Effector CD4-positive, alpha-beta T cell (primary cell): ENCODE measurements at regions not wholly inside any gene's neighbourhood (a gene's known extent, or its start where the extent isn't known, plus 50 kb on each side); places are given as distances from the start of the nearest gene placed in this dataset.
"Not testable (repeated sequence)": the region's sequence is repeated elsewhere in the genome, so short reads cannot be mapped to it uniquely, and the experiment has no call there.

Source experiments
- DNase-seq: peaks from one replicate; pipeline ENCODE4 v3.0.0-alpha.2; 2020

DNA sequence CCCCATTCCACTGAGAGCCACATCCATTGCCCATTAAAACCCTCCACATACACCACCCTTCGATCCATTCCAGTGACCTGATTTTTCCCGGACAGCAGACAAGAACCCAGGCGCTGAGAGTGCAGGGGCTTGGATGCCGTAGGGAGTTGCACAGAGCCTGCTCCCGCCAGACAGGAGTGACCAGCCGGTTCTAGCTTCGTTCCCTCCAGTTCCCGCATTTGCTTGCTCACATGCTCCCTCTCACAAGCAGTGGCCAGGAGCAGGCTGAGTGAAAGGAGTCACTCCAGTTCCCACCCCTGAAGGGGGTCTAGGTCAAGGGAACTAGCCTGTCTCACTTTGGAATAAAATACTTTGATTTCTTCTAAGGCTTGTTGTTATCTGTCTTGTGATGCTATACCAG, 119.5 kb downstream of the SKIDA1 start:
- DNase-seq: no peak

DNA sequence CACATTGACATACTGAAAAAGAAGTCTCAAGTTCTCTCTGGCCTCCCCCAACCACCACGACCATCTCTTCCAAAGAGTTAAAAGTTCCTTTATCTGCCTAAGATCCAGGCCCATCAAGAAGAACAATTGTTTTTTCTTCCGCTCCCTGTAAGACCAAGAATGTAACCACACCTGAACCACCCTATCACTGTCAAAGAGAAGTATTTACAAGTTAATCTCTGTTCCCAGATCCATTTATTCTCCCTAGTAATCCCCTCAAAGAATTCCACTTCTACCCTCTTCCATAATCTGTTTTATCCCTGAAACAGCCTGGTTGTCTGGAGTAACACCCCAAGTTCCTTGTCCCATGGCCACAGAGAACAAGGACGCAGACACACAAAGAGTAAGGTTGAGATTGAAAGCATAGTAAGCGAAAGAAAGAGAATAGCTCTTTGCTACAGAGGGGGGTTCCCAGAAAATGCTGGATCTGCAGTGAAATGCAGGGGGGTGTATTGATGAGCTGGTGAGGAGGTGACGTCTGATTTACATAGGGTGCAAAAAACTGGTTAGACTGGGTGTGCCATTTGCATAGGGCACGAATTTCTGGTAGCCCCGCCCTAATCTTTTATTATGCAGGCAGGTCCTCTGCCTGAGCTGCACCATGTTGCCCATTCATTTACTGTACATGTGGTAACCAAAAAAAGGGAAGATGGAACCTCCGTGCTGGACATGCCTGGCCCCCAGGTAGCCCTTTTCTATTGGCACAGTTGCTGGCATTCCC, 122.0 kb downstream of the SKIDA1 start:
- no peak for DNase-seq

DNA sequence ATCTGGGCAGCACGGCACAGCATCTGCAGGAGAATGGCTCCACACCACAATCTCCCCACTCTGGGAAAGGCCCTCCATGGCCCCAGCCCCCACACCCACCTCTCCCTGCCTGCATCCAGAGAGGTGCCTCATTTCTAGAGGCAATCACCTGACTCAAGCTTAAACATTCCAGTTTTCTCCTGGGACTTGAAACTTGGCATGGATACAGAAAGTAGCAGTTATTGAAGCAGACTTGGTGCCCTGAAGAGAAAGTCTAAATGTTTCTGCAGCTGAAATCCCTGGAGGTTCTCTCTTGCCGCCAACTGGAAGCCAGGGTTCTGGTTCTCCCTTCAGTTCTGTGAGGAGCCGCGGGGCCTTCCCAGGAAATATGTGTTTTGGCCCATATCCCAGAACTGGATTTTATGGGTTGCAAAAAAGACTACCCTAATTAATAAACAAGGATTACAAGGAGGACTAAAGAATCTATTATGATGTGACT, 122.8 kb downstream of the SKIDA1 start:
- no peak for DNase-seq

DNA sequence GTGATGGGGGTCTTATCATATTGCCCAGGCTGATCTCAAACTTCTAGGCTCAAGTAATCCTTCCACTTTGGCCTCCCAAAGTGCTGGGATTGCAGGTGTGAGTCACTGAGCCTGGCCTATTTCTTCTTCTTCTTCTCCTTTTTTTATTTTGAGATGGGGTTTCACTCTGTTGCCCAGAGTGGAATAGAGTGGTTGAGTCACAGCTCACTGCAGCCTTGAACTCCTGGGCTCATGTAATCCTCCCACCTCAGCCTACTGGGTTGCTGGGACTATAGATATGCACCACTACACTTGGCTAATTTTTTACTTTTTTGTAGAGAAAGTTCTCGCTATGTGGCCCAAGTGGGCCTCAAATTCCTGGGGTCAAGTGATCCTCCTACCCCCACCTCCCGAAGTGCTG, 124.3 kb downstream of the SKIDA1 start:
- no peak for DNase-seq

DNA sequence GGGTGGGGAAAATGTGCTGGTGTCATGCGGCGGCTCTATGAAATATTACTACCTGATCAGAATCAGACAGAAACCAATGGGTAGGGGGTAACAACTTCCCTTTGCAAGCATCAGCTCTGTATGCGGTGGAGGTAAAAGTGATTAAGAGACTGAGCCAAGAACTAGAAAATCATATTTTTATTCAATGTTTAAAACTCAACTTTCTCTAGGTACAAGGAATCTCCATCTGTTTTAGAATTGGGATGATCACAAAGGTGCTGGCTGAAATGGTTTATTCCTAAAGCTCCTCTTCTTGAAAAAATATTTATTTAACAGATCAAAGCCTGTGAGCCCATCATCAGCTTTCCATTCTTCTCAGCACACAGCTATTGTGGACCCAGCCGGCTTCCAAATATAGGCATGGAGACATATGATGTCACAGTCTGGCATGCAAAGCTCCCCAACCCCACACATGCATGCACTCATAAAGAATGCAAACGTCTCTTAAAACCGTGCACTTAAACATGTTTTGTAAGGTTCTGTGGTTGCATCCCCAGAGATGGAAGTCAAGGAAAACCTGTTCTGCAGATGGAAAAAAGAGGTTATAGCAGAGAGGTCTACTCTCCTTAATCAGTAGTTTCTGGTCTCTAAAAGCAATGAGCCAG, 126.0 kb downstream of the SKIDA1 start:
- DNase-seq: no peak

DNA sequence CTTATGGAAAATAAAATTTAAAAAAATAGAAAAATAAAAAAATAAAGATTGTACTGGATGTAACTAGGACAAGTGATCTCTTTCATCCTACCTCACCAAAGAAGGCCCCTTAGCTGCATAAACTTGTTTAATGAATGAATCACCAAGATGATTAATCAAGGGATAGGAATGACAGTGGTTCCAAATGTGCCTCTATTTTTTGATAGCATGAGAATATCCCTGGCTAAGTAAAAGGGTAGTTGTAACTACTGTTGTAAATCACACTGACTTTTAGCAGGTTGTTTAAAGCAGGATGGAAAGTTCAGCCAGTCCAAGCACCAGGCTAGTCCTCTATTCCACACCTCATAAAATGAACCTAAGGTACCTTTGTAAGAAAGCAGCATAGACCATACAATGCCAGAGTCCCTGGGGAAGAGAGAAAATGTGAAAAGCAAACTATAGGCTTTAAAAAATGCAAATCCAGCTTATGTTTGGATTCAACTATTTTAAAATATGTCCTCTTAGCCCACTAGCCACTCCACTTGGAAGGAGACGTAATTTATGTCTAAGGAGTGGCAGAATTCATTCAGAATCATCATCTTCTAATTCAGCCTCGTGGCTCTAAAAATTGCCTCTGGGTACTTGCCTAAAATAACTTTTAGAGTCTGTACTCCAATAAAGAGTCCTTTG, 126.8 kb downstream of the SKIDA1 start:
- no peak for DNase-seq

DNA sequence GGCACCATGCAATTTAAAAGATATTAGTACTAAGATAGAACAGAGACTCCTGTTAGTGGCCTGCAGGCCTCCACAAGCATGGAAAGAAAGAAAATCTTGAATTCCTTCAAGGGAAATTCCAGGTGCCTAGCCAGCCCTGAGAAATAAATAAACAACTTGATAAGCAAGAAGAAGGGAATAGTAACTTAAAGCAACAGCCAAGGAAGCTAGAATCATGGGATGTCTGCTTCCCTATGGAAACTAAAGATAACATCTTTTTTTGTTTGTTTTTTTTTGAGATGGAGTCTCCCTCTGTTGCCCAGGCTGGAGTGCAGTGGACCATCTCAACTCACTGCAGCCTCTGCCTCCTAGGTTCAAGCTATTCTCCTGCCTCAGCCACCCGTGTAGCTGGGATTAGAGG, 128.6 kb downstream of the SKIDA1 start:
- DNase-seq: no peak

DNA sequence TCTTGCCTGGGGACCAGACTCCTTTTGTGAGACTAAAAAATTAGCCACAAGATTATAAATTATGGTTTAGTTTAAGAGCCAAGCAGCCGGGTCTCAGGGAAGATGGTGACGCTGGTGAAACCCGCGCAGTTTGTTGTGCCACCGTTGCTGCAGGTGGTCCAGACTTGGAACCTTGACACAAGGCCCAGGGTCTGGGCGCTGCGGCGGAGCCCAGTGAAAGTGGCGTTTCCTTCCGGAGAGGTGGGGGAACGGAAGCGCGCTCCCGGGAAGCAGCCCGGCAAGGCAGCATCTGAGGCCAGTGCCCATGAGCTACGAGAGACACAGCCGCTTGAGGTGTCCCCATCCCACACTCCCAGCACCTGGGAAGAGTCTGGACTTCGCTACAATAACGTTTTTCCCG, 131.6 kb downstream of the SKIDA1 start:
- no peak for DNase-seq

DNA sequence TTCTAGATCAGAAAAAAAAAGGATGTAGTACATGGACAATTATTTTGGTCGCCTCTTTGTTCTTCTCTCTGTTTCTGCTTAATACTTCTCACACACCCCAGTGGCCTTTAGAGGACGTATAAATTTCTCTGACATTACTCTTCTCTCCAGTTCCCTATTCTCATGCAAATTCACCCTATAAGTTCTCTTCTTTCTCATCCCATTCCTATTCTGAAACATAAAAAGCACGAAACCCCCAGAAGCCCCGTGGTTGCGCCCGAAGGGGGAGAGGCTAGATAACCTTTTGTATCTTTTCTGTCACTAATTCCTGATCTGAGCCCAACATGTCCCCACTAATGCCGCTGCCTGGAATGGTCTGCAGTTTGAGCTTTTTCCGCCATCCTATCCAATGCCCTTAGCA, 136.9 kb downstream of the SKIDA1 start:
- no peak for DNase-seq

DNA sequence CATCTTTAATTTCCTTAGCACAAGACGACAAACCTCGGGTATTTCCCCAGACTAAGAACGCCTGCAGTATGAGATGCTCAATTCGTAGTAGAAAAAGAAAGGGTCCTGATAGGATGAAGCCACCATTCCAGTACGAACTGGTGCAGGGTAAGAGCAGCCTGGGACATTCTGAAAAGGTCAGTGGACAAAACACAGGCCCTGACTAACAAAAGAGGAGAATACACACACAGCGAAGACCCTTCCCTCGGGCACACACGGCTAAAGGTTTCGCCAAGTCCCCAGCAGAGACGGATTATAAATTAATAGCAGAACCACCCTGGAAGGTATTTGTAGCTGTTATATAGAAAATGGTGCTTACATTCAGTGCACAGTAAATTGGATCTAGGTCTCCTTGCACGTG, 137.6 kb downstream of the SKIDA1 start:
- DNase-seq: no peak

DNA sequence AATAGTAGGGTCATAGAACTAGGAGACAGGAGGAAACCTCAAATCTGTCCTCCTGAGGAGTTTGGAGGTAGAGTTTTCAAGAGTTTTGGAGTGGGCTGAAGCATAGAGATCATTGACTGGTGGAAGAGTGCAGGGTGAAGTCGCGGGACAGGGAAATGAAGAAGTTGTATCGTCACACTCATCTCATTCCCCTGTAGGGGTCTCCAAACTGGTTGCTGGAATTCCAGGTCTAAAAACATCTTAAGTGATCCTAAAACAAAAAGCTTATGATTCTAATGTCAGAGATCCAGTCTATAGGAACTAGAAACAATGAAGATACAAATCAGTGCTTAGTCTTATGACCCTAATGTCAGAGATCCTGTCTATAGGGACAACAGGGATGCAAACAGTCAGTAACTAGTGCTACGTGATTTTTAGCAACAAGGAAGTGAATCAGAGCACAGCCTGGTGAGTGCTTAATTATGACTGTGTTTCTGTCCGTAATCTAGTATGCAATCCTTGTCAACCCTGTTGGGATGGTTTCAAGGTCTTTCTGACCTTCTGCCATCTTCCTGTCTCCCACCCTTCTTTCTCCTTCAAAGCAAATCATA, 139.4 kb downstream of the SKIDA1 start:
- no peak for DNase-seq

DNA sequence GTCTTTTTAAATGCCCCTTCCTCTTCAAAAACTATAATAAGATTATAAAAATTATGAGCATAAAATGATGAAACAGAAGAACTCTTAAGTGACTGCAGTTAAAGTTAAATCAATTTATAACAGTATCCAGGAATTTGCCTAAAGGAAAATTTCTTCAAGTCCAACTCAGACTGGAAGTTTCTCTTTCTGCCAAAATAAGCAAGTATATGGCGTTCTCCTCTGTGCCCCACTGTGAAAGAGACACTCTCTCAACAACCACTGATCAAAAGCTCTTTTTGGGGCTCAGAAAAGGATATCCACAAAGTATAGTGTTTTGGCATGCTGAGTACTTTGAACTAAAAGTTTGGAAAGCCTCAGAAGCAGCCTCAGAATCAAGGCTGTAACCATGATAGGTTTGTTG, 139.9 kb downstream of the SKIDA1 start:
- DNase-seq: no peak

DNA sequence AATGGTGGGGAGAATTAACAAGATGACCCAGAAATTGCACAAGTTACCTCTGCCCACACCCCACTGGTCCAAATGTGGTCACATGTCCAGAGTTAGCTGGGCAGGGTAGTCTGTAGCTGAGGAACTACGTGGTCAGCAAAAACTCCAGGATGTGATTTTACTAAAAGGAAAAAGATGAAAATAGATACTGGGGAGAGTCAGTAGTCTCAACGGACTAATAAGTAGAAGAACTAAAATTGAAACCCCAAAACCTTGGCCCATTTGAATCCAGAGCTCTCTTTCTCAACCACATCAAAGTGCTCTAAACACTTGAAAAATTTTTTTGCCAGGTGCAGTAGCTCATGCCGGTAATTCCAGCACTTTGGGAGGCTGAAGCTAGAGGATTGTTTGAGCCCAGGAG, 146.3 kb downstream of the SKIDA1 start:
- DNase-seq: no peak

DNA sequence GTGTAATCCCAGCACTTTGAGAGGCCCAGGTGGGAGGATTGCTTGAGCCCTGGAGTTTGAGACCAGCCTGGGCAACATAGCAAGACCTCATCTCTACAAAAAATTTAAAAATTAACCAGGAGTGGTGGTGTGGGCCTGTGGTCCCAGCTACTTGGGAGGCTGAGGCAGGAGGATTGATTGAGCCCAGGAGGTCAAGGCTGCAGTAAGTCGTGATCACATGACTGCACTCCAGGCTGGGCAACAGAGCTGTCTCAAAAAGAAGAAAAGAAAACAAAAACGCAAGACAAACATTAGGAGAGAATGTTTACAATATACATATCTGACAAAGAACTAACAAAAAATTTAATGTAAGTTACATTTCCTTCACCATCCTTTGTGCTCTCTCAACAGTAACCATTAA, 150.2 kb downstream of the SKIDA1 start:
- not testable (repeated sequence) for DNase-seq

DNA sequence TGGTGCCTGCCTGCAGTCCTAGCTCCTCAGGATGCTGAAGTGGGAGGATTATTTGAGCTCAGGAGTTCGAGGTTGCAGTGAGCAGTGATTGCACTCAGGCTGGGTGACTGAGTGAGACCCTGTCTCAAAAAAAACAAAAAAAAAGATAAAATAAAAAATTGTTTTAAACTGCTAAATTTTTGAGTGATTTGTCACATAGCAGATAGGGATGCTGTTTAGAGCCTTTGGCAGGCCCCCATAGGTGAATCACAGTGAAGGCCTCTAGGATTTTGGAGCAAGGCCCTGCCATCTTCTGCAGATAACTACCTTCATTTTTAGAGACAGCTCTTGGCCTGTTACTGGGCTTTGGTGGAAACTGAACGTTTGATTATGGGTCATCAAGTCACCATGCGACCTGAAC, 151.6 kb downstream of the SKIDA1 start:
- DNase-seq: not testable (repeated sequence)

DNA sequence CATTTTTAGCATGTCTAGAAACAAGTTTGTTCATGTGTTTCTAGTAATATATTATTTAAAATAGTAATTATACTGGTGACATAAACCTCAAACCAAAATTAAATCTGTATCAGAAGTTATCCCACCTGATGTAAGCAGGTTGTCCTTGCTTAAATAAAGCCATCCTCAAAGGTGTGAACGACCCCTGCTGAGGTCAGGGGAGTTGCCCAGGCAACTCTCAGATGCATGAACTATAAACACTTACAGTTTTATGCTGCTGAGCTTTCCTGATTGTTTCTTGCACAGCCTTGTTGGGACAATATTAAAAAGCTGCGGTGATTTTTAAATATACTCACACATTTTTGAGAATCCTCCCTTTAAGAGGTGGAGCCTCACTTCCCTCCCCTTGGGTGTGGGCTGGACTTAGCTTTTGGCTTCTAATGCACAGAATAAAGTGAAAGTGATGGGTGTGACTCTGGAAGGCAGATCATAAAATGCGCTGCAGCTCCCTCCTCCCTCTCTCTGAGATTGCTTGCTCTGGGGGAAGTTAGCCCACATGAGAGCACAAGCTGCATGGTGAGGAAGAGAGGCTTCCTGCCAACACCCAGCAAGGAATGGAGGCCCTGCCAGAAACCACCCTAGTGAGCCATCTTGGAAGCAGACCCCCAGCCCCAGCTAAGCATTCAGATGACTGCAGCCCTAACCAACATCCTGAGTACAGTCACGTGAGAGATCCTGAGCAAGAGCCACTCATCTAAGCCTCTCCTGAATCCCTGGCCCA, 152.7 kb downstream of the SKIDA1 start:
- DNase-seq: no peak

DNA sequence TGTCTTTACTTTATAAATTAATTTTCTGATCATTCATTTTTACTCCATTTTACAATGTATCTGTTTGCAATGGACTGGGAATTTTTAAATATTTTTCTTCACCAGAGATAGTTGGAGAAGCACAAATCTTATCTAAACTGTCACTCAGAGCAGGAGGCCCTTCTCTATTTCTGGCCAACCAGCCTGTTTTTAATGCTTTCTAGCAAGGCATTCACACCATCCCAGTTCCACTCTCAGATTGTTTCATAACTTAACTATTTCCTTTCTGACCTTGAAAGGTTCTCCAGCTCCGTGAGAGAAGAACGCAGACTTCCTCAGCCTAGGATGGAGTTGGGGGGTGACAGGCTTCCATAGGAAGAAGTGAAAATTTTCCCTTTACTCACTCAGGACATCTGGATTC, 155.8 kb downstream of the SKIDA1 start:
- DNase-seq: no peak

DNA sequence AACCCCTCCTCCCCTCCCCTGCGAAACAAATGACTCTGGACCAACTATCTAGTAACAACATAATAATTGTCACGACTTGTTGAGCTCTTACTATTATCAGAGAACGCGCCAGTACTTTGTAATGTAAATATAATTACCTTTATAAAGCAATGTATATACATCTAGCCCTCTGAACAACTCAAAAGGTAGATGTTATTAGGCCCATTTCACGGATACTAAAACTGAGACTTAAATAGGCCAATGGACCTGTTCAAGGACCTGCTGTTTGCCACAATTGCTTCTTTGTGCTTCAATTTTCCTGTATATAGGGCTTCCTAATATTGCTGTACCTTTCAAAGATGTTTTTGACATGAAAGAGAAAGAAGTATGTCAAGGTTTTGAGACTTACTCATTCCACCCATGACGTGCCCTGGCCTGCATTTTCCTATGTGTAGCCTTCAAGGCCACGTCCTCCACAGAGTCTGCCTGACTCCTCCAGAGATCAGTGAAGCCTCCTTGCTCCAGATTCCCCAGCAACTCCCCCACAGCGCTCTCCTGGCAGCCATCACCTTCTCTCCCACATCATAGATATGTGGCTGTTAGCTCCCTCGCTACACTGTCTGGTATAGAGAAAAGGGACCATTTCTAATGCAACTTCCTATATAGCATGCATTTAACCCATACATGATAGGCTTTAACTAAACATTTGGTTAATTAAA, 156.6 kb downstream of the SKIDA1 start:
- no peak for DNase-seq

DNA sequence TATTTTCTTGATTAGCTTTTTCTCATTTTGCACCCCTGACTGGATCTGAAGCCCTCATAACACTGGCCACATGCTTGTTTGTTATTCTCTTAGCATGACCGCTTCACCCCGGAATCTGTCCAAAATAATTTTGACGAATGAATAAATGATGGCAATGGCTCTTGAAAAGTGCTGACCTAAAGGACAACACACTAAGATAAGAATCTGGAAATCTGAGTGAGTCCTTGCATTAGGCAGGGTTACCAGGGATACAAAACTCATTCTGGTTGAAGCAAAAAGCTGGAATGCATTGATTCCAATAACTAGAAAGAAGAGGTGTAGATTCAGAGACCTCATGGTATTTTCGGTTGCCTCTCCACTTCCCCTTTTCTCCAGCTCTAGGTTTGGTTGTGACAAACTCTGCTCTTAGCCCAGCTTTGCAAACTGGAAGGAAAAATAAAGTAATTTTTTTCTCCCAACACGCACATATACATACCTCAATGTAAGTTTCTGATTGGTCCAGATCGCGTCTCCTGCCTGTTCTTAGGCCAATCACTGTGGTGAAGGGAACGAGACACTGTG, 157.4 kb downstream of the SKIDA1 start:
- no peak for DNase-seq

DNA sequence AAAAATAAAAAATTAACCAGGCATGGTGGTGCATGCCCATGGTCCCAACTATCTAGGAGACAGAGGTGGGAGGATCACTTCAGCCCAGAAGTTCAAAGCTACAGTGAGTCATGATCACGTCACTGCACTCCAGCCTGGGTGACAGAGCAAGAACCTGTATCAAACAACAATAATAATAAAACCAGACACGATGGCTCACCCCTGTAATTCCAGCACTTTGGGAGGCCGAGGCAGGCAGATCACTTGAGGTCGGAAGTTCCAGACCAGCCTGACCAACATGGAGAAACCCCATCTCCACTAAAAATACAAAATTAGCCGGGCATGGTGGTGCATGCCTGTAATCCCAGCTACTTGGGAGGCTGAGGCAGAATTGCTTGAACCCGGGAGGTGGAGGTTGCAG, 159.4 kb downstream of the SKIDA1 start:
- DNase-seq: not testable (repeated sequence)

DNA sequence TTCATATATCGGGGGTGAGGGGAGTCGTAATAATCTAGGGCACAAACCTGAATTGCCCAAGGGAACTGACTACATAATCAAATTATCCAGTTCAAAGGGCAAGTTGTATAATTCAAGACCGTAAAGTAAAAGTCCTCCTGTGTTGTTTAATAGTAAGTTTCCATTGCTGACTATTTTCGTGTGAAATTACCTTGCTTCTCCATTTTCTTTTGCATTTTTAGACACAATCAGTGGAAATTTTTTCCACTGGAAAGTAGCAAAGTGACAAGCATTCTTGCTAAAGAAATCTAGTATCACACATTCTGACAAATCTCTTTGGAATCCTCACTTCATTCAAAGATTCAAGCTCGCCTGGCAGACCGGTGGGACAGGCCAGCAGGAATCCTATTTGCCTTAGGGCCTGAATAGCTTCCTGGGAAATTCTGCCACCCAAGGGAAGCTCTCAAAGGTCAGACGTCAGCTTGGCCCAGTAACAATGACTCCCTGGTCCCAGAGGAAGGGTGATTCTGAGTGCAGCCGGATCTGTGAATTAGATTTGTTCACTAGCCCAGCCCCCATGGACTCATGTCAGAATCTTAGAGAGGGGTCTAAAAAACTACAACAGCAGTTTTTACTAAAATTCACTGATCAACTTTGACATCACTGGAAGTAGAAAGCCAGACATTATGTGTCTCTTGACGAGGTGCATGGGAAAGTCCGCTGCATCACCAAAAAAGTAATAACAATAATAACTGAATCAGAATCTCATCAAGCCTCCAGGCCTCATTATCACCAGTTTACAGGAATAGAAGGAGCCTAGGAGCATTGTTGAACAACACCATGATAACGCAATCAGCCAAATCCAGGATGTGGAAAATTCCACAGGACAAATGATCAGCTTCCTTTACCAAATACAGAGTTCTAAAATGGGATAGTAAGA, 161.0 kb downstream of the SKIDA1 start:
- DNase-seq: no peak
